GM21381 (cell line): ENCODE measurements at regions not wholly inside any gene's neighbourhood (a gene's known extent, or its start where the extent isn't known, plus 50 kb on each side); places are given as distances from the start of the nearest gene placed in this dataset.
"Not testable (repeated sequence)": the region's sequence is repeated elsewhere in the genome, so short reads cannot be mapped to it uniquely, and the experiment has no call there.

Experiments used
- ATAC-seq: cut with Tn5 transposase; IDR thresholded peaks from one replicate; pipeline ENCODE4 v1.9.1; 2021; ENCODE audit warnings: mild to moderate bottlenecking, moderate library complexity; ENCODE audit not compliant: unreplicated experiment

- ATAC-seq = no peak
These were observed 700.1 kb upstream of the RAG2 start for GRCh38 chr11:37298173-37298572.

- no peak for ATAC-seq
These were observed 688.9 kb upstream of the RAG2 start for GRCh38 chr11:37286890-37287289.

GRCh38 chr11:37282367-37282766 is 684.3 kb upstream of the RAG2 start:
- no peak for ATAC-seq

- ATAC-seq = no peak
These were observed 682.2 kb upstream of the RAG2 start for GRCh38 chr11:37280200-37280599.

GRCh38 chr11:37277896-37278465 is 679.9 kb upstream of the RAG2 start:
- no peak for ATAC-seq

- ATAC-seq = no peak
These were observed 666.7 kb upstream of the RAG2 start for GRCh38 chr11:37264783-37265182.

- no peak for ATAC-seq
These were observed 666.0 kb upstream of the RAG2 start for GRCh38 chr11:37264060-37264459.

- not testable (repeated sequence) for ATAC-seq
These were observed 665.4 kb upstream of the RAG2 start for GRCh38 chr11:37263467-37263866.

- ATAC-seq = no peak
These were observed 661.7 kb upstream of the RAG2 start for GRCh38 chr11:37259734-37260133.

GRCh38 chr11:37248145-37248544 is 650.1 kb upstream of the RAG2 start:
- ATAC-seq = no peak

- not testable (repeated sequence) for ATAC-seq
These were observed 648.1 kb upstream of the RAG2 start for GRCh38 chr11:37246092-37246491.

GRCh38 chr11:37230865-37231264 is 632.8 kb upstream of the RAG2 start:
- ATAC-seq = no peak

- ATAC-seq = no peak
These were observed 625.9 kb upstream of the RAG2 start for GRCh38 chr11:37223962-37224361.

GRCh38 chr11:37203006-37203405 is 605.0 kb upstream of the RAG2 start:
- no peak for ATAC-seq

- no peak for ATAC-seq
These were observed 601.0 kb upstream of the RAG2 start for GRCh38 chr11:37199082-37199481.

GRCh38 chr11:37184326-37184725 is 586.3 kb upstream of the RAG2 start:
- no peak for ATAC-seq

GRCh38 chr11:37182031-37182430 is 584.0 kb upstream of the RAG2 start:
- ATAC-seq = no peak

- ATAC-seq = no peak
These were observed 579.7 kb upstream of the RAG2 start for GRCh38 chr11:37177721-37178120.

GRCh38 chr11:37171451-37171850 is 573.4 kb upstream of the RAG2 start:
- no peak for ATAC-seq

GRCh38 chr11:37170311-37170710 is 572.3 kb upstream of the RAG2 start:
- no peak for ATAC-seq

- not testable (repeated sequence) for ATAC-seq
These were observed 547.4 kb upstream of the RAG2 start for GRCh38 chr11:37145434-37145833.

GRCh38 chr11:37142591-37142990 is 544.6 kb upstream of the RAG2 start:
- no peak for ATAC-seq

GRCh38 chr11:37141707-37142106 is 543.7 kb upstream of the RAG2 start:
- no peak for ATAC-seq
